GM21390 (cell line): ENCODE measurements at regions not wholly inside any gene's neighbourhood (a gene's known extent, or its start where the extent isn't known, plus 50 kb on each side); places are given as distances from the start of the nearest gene placed in this dataset.

Source experiments
- ATAC-seq: cut with Tn5 transposase; IDR thresholded peaks from one replicate; pipeline ENCODE4 v1.9.1; 2021; ENCODE audit not compliant: unreplicated experiment

DNA sequence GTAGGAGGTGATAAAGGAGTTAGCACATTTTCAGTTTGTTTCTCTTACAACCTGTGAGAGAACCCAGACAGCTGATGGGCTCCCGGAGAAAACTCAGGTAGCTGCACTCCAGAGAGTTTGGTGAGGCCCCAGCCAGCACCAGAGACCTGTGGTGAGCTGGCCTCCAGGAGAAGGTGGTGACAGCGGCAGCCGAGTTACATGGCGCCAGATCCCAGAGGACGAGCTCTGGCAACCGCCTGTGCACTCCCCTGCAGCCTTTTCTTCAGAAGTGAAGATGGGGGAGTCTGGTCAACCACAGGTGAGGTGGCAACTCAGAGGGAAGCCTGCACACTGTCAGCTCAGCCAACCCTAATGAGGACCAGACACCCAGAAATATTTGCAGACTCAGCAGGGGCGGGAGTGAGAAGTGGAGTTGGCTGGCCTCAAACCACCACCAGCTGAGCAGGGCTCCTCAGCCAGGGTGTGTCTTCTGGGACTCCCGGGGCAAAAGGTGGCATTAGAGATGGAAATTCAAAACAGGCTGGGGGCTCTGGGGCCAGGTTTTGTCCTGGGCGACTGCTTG, 209.7 kb downstream of the SETD4 start:
- no peak for ATAC-seq

DNA sequence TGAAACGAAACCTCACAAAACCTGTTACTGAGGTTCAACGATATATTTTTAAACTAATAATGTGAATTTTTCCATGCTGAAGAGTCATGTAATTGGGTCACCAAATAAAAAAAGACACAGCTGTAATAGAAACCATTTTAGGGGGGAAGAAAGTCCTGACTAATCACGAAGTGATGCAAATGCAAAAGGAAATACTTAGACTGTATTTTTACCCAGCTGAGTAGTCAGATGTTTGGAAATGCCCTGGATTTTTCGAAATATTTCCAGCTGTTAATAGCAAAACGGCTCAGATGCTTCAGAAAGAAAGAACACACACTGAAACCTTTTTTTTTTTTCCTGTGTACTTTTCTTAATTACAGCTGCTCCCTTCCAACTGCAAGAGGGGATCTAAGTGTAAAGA, 210.3 kb downstream of the SETD4 start:
- no peak for ATAC-seq

DNA sequence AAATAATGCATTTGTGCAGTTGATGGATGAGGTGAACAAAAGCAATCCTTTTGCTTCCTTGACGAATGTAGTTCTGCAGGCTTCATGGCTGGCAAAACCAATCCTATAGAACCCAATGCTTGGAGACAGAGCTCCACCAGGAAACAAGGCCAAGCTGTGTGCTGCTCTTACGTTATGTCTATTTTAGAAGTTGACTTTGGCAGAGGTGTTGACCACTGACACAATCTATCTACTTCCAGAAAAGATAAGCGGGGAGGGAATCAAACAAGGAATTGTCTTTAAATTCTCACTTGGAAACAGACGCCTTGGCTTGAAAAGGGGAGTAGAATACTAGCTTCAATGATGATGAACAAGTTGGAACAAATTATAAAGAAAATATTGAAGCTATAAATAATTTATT, 211.2 kb downstream of the SETD4 start:
- ATAC-seq = no peak

DNA sequence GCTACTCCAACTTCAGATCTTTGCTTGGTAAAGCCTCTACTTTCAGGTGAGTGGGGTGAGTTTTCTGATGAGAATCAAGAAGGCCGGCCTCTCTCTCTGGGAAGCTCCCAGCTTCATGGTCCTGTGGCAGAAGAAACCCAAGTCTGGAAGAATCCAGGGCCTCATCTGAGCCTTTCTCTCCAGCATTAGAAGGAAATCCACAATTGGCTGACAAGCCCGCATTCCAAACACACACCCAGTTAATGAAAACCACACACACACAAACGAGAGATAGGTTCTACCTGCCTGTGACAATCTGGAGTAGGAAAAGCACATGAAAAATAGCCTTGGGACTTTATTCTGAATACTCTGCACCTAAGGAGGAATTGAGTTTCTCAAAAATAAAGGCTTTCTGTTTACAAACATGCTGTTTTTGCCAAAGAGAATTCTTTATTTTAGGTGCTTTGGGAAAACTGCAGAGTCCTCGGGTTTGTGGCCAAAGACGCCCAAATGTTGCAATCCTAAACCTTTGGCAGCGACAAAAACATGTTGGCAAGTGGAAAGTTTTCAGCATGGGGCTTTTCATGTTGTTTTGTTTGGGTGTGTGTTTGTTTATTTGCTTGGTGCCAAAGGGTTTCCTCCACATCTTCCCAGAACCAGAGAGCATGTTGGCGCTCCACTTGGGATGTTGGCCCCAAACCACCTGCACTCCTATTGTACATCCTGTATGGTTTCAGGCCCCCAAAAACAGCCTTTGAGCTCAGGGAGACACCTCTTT, 216.2 kb downstream of the SETD4 start:
- ATAC-seq = no peak

DNA sequence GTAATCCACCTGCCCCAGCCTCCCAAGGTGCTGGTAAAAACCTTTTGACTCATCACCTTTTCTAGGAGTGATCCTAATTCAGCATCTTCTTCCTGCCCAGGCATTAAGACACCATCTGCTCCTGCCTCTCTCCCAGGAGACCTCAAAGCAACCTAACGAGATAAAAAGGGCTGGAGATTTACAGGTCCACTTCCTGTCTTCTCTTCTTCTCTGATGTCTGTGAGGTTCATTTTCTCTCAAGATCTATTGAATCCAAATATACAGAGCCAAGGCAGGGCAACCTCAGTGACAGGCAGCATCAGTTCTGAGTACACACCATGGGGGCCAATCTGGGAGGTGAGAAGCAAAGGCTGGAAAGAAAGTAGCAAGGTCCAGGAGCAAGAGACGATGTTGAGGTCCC, 219.4 kb downstream of the SETD4 start:
- ATAC-seq = no peak

DNA sequence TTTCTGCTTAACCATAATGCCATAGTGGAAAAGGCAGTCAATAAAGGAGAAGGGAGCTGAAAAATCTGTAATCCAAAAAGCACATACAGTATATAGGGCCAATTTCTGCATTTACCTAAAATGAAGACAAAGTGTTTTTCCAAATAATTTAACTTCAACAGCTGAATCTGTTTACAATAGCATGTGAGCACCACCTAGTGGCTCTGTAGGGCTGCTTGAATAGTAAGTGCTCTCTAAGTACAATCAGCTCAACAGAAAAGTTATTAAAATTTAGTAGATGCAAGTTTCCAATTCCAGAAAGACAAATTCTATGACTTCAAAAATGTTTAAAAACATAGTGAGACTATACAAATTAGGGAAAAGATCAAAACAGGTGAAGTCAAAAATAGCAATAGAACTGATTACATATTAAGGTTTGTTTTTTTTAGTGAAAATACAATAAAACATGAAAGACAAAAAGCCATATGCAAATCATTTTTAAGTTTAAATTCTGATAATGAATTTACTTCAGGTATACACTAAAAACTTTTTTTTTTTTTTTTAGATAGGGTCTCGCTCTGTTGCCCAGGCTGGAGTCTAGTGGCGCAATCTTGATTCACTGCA, 220.0 kb downstream of the SETD4 start:
- no peak for ATAC-seq

DNA sequence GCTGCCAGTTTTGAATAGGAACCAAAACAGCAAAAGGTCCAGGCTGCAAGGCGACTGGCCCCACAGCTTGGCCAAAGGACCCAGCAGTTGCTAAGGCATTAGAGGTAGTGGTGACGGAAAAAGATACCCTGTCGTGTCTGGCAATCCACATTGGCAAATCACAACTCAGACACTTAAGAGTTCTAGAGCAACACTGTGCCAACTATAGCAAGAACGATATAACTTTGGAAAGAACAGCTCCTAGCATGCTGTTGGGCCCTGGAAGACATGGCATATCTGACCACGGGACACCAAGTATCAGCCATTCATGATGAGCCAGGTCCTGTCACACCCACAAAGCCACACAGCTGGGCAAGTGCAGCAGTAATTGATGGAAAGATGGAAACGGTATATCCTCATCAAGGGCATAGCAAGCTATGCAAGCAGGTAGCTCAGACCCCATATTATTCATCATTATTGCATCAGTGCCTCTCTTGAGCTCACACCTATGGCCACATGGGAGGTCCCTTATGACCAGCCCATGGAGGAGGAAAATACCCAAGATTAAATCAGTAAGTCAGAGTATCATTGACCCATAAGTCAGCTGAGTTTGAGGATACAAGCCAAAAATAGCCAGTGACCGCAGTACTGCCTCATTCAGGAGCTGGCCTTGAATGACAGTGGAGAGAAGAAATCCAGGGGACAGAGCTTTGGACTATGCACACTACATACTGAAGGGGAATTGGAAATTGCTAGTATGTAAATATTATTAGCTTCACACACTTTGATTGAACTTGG, 221.2 kb downstream of the SETD4 start:
- no peak for ATAC-seq

DNA sequence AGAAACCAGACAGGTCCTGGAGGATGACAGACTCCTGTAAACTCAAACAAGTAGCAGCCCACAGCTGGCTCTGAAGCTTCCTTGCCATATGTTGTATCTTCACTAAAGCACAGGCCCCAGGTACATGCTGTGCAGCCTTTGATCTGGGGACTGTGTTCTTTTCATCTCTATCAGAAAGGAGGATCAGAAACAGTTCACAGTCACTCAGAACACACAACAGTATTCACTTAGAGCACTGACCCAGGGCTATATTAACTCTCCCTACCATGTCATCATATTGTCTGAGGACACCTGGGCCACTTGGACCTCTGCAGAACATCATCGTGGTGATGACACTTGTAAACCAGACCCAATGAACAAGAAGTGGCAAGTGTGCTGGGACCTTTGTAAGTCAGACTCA, 222.0 kb downstream of the SETD4 start:
- ATAC-seq = no peak

DNA sequence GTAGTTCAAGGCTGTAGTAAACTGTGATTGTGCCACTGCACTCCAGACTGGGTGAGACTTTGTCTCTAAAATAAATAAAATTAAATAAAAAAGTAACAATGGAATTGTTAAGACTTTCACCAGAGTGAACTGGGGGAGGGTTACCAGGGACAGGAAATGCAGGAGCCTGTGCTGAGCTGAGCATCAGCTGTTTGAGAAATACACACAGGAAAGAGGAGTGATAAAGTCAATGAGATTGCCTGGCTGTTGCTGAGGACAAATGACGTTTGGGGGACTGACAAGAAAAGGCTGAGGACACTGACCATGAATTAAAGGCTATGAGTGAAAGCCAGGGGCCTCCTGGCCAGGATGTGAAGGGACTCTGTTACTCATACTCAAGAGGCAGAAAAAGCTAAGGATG, 226.3 kb downstream of the SETD4 start:
- no peak for ATAC-seq

DNA sequence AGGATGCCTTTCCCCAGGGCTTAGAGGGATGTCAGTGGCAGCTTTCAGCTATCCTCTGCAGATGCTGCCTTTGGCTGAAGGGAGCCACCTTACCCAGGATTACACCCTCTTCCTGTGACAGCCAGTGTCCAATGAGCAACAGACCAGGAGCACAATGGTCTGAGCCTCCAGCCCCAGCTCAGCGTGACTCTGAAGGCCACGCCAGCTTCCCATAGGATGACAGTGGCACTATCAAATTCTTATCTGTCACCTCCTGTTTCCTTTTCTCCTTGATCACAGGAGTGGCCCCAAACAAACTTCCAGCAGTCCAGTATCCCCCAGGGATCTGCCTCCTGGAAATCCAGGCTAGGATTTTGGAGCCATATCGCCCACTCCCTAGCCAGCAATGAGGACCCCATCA, 226.9 kb downstream of the SETD4 start:
- no peak for ATAC-seq

DNA sequence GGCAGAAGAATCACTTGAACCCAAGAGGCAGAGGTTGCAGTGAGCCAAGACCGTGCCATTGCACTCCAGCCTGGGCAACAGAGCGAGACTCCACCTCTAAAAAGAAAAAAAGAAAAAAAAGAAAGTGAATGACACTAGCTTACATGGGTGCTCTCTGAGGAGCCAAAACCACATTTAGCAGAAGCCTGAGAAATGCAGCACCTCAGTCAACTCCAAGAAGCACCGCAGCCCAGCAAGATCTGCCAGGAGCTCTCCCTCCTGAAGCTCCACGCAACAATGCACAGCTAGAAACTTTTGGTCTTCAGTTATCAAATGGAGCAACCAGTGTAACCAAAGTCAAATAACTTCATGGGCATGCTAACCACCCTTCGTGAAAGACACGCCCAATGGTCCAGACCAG, 229.1 kb downstream of the SETD4 start:
- ATAC-seq = no peak

DNA sequence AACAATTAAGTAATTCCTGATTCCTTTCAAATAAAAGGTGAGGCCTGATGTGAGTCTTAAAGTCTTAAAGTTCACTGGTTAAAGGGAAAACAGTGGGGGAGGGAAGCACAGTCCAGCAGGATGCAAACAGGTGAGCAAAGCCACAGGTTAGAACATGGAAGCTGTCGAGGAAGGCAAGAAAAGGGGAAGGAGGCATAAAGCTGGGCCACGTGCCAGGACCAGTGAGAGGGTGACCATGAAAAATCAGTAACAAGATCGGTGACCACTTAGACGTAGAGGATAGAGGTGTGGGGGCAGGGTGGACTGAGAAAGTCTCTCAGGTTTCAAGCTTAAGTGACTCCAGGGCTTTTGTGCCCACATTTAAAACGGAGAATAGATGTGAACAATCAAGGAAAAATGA, 231.3 kb downstream of the SETD4 start:
- ATAC-seq = no peak

DNA sequence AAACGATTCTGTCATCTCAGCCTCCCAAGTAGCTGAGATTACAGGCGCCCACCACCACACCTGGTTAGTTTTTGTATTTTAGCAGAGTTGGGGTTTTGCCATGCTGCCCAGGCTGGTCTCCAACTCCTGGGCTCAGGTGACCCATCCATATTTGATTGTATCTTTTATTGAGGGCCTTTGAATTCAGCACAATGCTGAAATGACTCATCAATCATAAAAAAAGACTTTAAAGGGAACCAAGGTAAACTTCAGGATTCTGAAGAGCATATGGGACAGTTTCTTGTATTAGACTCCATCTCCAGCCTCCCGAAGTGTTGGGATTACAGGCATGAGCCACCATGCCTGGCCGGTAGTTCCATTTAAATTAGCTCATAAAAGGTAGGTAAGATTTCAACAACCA, 232.2 kb downstream of the SETD4 start:
- no peak for ATAC-seq

DNA sequence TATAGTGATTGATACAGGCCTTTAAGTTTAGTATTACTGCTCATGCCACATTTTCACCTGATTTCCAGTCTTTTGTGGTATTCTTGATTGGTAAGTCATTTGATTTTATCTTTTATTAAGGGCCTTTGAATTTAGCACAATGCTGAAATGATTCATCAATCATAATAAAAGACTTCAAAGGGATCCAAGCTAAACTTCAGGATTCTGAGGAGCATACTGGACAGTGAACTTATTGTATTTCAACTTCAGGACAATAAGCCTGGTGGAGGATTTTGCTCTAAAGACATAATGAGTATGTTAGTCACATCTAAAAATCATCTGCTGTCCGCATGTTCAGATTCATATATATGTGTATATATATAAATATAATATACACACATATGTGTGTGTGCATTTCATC, 233.3 kb downstream of the SETD4 start:
- no peak for ATAC-seq

DNA sequence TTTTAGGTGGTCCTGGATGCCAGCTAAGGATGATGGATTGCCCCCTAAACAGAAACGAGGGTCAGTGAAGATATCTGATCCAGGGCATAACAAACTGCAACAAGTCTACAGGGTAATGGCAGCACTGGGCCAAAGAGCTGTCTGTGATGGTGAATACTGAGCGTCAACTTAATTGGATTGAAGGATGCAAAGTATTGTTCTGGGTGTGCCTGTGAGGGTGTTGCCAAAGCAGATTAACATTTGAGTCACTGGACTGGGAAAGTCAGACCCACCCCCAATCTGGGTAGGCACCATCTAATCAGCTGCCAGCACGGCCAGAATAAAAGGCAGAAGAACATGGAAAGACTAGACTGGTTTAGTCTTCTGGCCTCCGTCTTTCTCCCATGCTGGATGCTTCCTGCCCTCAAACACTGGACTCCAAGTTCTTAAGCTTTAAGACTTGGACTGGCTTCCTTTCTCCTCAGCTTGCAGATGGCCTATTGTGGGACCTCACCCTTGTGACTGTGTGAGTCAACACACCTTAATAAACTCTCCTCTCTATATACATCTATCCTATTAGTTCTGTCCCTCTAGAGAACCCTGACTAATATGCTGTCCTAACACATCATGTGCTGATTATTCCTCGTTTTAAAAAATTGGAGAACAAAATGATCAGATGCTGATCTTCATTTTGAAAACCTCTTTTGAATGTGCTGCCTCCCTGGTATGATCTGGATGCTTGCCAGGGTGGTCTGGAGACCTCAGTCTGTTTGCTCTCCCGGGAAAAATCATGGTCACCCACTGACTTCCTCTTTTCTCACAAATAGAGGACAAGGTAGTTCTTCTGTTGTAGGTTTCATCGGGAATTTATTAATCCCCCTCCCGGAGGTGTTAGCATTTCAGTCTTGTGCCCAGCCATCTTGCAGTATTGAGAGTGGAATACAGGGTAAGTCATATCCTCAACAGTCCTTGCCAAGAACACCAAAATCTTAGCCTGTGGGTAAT, 234.7 kb downstream of the SETD4 start:
- no peak for ATAC-seq

DNA sequence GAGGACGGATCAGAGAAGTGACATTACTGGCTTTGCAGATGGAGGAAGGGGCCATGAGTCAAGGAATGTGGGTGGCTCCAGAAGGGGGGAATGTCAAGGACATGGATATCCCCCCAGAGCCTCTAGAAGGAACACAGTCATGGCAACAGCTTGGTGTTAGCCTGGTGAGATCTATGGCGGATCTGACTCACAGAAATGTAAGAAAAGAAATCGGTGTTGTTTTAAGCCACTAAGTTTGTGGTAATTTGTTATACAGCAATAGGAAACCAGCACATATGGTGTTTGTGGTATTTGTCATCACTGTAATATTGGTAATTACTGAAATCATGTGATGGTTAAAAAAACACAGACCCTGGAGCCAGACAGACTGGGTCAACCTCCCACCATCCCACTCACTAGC, 236.2 kb downstream of the SETD4 start:
- no peak for ATAC-seq

DNA sequence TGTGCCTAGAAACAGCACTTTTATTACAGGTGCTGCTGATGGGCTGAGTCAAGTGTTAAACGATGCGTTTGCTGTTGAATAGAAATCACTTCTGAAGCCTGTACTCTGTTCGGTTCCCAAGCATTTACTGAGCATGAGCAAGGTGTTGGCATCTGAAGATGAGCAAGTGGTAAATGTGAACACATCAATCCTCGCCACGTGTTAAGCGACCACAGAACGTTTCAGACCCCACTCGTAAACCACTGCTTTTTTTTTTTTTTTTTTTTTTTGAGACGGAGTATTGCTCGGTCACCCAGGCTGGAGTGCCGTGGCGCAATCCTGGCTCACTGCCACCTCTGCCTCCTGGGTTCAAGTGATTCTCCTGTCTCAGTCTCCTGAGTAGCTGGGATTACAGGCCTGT, 241.2 kb downstream of the SETD4 start:
- no peak for ATAC-seq

DNA sequence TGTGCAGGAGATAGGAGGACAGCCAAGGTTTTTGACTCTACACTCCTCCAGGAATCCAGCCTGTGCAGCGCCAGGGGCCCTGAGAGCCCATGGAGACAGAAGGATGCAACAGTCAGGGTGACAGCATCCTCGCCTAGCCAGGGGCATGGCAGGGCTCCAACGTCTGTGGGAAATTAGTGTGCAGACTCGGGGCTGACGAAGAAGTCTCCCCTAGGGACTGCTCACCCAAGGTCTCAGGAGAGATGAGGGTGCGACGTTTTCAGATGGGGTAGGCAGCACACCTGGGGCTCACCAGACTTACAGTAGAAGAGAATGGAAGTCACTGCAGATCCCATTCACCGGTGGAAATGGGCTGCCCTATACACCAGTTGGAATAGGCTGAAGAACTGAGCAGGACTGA, 241.7 kb downstream of the SETD4 start:
- no peak for ATAC-seq

DNA sequence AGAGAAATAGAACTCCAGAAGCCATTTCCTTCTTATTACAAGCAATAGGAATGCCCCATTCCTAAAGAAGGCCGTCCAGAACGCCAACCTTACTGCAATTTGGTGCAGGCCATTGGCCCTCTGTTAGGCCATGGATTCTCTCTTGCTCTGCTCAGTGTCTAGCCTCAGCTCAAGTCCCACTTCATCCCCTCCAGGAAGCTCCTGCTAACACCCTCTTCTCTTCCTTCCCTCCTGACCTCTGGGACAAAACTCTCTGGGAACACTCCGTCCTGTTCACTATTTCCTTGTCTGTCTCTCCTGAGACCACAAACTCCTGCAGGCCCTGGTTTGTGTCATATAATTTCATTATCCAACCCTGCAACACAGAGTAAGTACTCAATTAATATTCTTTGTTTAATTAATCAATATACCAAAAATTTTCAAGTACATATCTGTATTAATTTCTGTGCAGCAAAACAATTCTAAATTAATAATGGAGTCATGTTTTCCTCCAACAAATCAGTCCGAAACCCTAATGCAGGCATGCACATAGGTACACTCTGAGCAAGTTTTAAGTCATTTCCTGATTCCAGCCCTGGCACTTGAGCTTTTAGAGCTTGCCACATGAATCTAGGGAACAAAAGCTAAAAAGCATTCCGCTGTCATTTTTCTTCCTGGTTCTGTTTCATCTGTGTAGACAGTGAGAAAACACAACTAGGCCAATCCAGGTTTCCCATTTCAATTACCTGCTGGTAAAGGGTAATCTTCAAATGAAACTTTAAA, 245.3 kb downstream of the SETD4 start:
- ATAC-seq = no peak

DNA sequence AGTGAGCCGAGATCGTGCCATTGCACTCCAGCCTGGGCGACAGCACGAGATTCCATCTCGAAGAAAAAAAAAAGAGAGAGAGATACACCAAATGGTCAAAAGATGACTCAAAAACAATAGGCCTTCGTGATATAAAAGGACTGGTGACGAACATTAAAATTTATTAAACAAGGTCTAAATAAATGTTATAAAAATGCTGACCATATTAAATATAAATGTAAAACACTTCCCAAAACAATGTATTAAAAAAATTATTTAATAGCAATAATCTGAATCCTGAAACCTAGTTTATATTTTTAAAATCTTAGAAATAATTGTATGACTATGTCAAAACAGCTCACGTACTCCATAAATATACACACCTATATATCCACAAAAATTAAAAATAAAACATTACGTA, 247.6 kb downstream of the SETD4 start:
- no peak for ATAC-seq
